ENCODE measurements at regions not wholly inside any gene's neighbourhood (a gene's known extent, or its start where the extent isn't known, plus 50 kb on each side); places are given as distances from the start of the nearest gene placed in this dataset.

DNA sequence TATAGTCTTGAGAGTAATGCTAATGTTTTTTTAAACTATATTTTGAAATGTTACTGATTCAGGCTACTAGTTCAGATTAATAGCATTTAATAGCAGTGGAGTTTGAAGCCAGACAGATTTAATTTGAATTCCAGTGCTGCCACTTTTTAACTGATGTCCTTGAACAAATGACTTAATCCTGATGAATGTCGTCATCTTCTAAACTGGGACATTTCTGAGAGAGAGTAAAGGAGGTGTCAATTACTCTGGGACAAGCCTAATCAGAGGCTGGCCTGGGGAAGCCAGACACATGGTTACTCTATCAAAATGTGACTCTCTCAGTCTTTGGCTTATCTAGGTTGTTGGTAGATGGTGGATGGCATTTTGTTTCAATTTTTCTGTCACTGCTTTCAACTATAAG, 246.7 kb downstream of the HS3ST3A1 start:
- Histone ChIP-seq H3K9me3 (ENCODE audit: control insufficient read depth, low read length) (no peaks in the 10 kb centered on the region), H3K27me3 (ENCODE audit: control insufficient read depth, insufficient read depth, low read length, poor library complexity, severe bottlenecking) (no peaks in the 10 kb centered on the region), H3K9ac (ENCODE audit: extremely low read depth, low read length, poor library complexity, severe bottlenecking) (no peak overlapping the region), H3K4me1 (ENCODE audit: control insufficient read depth, insufficient read depth, low read length) (no peaks in the 10 kb centered on the region), H3K4me3 (ENCODE audit: low read length) (no peak overlapping the region), H3K27ac (ENCODE audit: low read depth, low read length) (no peak overlapping the region), H3K36me3 (ENCODE audit: control insufficient read depth, insufficient read depth, low read length) (no peaks in the 10 kb centered on the region)
- Mint-ChIP-seq H3K4me3 (no peak overlapping the region), H3K27ac (no peak overlapping the region), H3K4me1 (no peaks in the 10 kb centered on the region), H3K27me3 (ENCODE audit: insufficient read depth) (no peaks in the 10 kb centered on the region), H3K9me3 (no peaks in the 10 kb centered on the region), H3K36me3 (ENCODE audit: low read depth) (no peaks in the 10 kb centered on the region)
- DNase-seq, result no peak
- WGBS, 2 experiments (ENCODE audit: insufficient coverage in 1 of 2, insufficient read length in 1 of 2), result 93 to 100% methylated on average over 1 of the region's 1 CpG
- TF ChIP-seq, protein P1, sequence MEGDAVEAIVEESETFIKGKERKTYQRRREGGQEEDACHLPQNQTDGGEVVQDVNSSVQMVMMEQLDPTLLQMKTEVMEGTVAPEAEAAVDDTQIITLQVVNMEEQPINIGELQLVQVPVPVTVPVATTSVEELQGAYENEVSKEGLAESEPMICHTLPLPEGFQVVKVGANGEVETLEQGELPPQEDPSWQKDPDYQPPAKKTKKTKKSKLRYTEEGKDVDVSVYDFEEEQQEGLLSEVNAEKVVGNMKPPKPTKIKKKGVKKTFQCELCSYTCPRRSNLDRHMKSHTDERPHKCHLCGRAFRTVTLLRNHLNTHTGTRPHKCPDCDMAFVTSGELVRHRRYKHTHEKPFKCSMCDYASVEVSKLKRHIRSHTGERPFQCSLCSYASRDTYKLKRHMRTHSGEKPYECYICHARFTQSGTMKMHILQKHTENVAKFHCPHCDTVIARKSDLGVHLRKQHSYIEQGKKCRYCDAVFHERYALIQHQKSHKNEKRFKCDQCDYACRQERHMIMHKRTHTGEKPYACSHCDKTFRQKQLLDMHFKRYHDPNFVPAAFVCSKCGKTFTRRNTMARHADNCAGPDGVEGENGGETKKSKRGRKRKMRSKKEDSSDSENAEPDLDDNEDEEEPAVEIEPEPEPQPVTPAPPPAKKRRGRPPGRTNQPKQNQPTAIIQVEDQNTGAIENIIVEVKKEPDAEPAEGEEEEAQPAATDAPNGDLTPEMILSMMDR (conservative IDR thresholded peaks at IDR 0.05), result no peak

DNA sequence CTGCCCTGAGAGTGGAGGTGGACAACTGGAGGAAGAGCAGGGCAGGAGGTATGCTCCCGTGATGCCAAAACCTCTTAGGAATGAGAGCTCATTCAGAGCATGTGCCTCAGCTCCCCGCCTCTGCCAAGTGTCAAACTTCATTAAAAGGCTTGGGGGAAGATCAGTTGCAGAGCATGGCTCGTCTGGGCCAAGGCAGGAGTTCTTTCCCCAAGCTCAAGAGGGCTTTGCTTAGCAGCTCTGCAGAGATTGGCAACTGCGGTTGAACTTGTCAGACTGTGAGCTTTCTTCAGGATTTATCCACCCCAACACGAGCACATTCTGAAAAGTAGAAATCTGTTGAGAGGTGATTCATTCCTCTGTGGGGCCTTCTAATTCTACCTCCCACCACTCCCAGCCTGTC, 248.1 kb downstream of the HS3ST3A1 start:
- Mint-ChIP-seq H3K4me1 (no peaks in the 10 kb centered on the region), H3K27me3 (ENCODE audit: insufficient read depth) (no peaks in the 10 kb centered on the region), H3K36me3 (ENCODE audit: low read depth) (no peaks in the 10 kb centered on the region), H3K9me3 (no peaks in the 10 kb centered on the region), H3K4me3 (no peak overlapping the region), H3K27ac (no peak overlapping the region)
- Histone ChIP-seq H3K27ac (ENCODE audit: low read depth, low read length) (no peak overlapping the region), H3K36me3 (ENCODE audit: control insufficient read depth, insufficient read depth, low read length) (no peaks in the 10 kb centered on the region), H3K9ac (ENCODE audit: extremely low read depth, low read length, poor library complexity, severe bottlenecking) (no peak overlapping the region), H3K9me3 (ENCODE audit: control insufficient read depth, low read length) (no peaks in the 10 kb centered on the region), H3K4me1 (ENCODE audit: control insufficient read depth, insufficient read depth, low read length) (no peaks in the 10 kb centered on the region), H3K27me3 (ENCODE audit: control insufficient read depth, insufficient read depth, low read length, poor library complexity, severe bottlenecking) (no peaks in the 10 kb centered on the region), H3K4me3 (ENCODE audit: low read length) (no peak overlapping the region)
- 86 to 90% methylated on average over 2 to 5 of the region's 5 CpGs for WGBS, 2 experiments (ENCODE audit: insufficient coverage in 1 of 2, insufficient read length in 1 of 2)
- TF ChIP-seq, protein P1 (conservative IDR thresholded peaks at IDR 0.05), result no peak
- no peak for DNase-seq

DNA sequence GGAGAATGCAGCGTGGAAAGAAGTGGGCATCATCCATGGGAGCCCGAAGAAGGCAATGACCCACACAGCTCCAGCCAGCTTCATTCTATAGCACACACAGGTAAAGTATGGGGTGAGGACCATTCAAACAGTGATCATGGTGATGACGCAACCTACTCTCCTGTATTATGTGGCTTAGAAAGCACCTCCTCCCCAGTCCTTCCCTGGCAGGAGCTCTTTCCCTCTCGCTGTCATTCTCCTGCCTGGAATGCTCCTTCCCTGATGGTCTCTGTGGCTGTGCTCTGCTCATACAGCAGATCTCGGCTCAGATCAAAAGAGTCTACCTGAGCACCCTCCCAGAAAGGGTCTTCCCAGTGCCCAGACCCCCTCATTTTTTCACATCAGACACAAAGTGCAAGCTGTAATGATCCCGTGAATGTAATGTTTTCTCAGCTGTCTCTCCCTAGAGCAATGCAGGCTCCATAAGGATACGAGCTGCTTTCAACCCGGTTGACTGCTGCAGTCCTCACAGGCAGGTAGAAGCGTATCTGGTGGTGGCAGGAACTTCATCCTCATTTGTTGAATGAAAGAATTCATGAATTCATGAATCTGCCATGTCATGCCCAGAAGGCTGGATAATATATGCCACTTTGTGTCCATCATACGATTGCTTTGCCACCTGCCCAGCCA, 248.8 kb downstream of the HS3ST3A1 start:
- H3K27ac ChIP-seq (ENCODE audit: low read depth, low read length), result no peak overlapping the region
- Mint-ChIP-seq H3K4me1 (no peaks in the 10 kb centered on the region), H3K4me3 (no peak overlapping the region), H3K9me3 (no peaks in the 10 kb centered on the region), H3K36me3 (ENCODE audit: low read depth) (no peaks in the 10 kb centered on the region), H3K27me3 (ENCODE audit: insufficient read depth) (no peaks in the 10 kb centered on the region), H3K27ac (no peak overlapping the region)
- H3K9me3 ChIP-seq (ENCODE audit: control insufficient read depth, low read length), result no peaks in the 10 kb centered on the region
- 79 to 82% methylated on average over 7 to 10 of the region's 10 CpGs for WGBS, 2 experiments (ENCODE audit: insufficient coverage in 1 of 2, insufficient read length in 1 of 2)
- H3K4me3 ChIP-seq (ENCODE audit: low read length), result no peak overlapping the region
- no peaks in the 10 kb centered on the region for H3K4me1 ChIP-seq (ENCODE audit: control insufficient read depth, insufficient read depth, low read length)
- H3K27me3 ChIP-seq (ENCODE audit: control insufficient read depth, insufficient read depth, low read length, poor library complexity, severe bottlenecking), result no peaks in the 10 kb centered on the region
- TF ChIP-seq, protein P1 (conservative IDR thresholded peaks at IDR 0.05), result no peak
- no peak overlapping the region for H3K9ac ChIP-seq (ENCODE audit: extremely low read depth, low read length, poor library complexity, severe bottlenecking)
- DNase-seq, result no peak
- H3K36me3 ChIP-seq (ENCODE audit: control insufficient read depth, insufficient read depth, low read length), result no peaks in the 10 kb centered on the region
